Fibroblast of mammary gland (primary cell): ENCODE measurements at regions not wholly inside any gene's neighbourhood (a gene's known extent, or its start where the extent isn't known, plus 50 kb on each side); places are given as distances from the start of the nearest gene placed in this dataset.
A peak's percentile ranks its signal among the peaks of the same experiment; 100 is the strongest.

Source experiments
- DNase-seq: peaks from one replicate; pipeline ENCODE4 v3.0.0-alpha.2; 2010; ENCODE audit warnings: low read depth
- H3K4me3 ChIP-seq: 2 replicates; pipeline ENCODE4 v1.5.1; 2011; ENCODE audit warnings: low read depth, mild to moderate bottlenecking, low read length, moderate library complexity; ENCODE audit not compliant: control insufficient read depth
- TF ChIP-seq, protein P1 (sequence below): conservative IDR thresholded peaks from 2 replicates; pipeline ENCODE4 v1.5.1; 2011; ENCODE audit warnings: low read depth, low read length, inconsistent platforms; ENCODE audit not compliant: control insufficient read depth, insufficient read depth

DNA sequence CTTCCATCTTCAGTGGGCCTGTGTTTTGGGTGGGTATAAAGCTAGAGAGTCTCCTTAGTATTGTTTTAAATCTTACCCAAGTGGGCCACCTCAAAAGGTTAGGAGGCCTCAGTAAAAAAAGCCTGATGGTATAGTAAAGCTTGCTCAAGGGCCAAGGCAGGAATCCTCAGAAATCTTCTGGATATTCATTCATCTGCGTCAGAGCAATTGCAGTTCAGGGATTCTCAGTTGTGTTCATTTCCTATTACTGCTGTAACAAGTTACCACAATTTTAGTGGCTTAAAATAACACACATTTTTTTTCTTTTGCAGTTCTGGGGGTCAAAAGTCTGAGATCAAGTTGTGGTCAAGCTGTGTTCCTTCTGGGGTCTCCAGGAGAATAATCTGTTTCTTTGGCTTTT lies 985.5 kb downstream of the TLE4 start:
- H3K4me3 ChIP-seq = no peak overlapping the region
- TF ChIP-seq, protein P1, sequence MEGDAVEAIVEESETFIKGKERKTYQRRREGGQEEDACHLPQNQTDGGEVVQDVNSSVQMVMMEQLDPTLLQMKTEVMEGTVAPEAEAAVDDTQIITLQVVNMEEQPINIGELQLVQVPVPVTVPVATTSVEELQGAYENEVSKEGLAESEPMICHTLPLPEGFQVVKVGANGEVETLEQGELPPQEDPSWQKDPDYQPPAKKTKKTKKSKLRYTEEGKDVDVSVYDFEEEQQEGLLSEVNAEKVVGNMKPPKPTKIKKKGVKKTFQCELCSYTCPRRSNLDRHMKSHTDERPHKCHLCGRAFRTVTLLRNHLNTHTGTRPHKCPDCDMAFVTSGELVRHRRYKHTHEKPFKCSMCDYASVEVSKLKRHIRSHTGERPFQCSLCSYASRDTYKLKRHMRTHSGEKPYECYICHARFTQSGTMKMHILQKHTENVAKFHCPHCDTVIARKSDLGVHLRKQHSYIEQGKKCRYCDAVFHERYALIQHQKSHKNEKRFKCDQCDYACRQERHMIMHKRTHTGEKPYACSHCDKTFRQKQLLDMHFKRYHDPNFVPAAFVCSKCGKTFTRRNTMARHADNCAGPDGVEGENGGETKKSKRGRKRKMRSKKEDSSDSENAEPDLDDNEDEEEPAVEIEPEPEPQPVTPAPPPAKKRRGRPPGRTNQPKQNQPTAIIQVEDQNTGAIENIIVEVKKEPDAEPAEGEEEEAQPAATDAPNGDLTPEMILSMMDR = no peak
- DNase-seq = no peak

GRCh38 chr9:80556631-80557030 lies 984.9 kb downstream of the TLE4 start:
- DNase-seq = peak; percentile 51
- TF ChIP-seq, protein P1 = no peak
- H3K4me3 ChIP-seq = no peak overlapping the region

GRCh38 chr9:80555782-80556325 lies 984.1 kb downstream of the TLE4 start:
- TF ChIP-seq, protein P1 = no peak
- DNase-seq = peak; percentile 49
- no peak overlapping the region for H3K4me3 ChIP-seq

- DNase-seq = no peak
- no peak overlapping the region for H3K4me3 ChIP-seq
- TF ChIP-seq, protein P1 = no peak
Observed at GRCh38 chr9:80554856-80555255, 983.1 kb downstream of the TLE4 start.

DNA sequence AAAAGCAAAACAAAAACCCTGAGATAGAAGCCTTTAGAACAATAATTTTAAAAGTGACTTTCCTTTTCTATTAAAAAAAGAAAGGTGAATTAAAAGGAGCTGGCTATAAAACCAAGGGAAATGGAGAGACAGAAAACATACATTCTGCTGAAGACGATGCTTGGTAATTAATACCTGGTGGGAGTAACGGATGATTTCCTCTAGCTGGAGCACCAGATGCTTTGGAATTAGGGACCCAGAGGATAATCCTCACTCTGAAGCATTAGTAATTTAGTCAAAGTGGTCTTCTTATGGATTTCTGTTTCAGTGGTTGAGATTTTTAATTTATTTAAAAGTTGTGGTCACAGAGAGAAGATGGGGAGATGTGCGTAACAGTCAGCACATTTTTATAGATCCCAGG lies 982.5 kb downstream of the TLE4 start:
- no peak overlapping the region for H3K4me3 ChIP-seq
- TF ChIP-seq, protein P1 = no peak
- DNase-seq = no peak

- no peak overlapping the region for H3K4me3 ChIP-seq
- TF ChIP-seq, protein P1 = no peak
- DNase-seq = peak; percentile 79
Observed at GRCh38 chr9:80552931-80553330, 981.2 kb downstream of the TLE4 start.

- TF ChIP-seq, protein P1 = no peak
- no peak overlapping the region for H3K4me3 ChIP-seq
- DNase-seq = peak; percentile 10
Observed at GRCh38 chr9:80550181-80550580, 978.4 kb downstream of the TLE4 start.
